HCT116 (cell line): ENCODE measurements at regions not wholly inside any gene's neighbourhood (a gene's known extent, or its start where the extent isn't known, plus 50 kb on each side); places are given as distances from the start of the nearest gene placed in this dataset.

Source experiments
- ATAC-seq: fragments of 200-7000 bp; cut with Tn5 transposase; 2 replicates; pipeline ENCODE4 v1.9.1; 2020; ENCODE audit warnings: mild to moderate bottlenecking, moderate library complexity
- BruUV-seq: library from RNA; stranded (reverse); fragments of 400-500 nt; replicated peaks from 2 replicates; lab custom pipeline; 2021; lab: Mats Ljungman, UMichigan
- CTCF ChIA-PET: fragments of 300-600 bp; sonication (Branson Sonifier 250); formaldehyde crosslinking; loops from one replicate; lab custom pipeline; 2021; ENCODE audit warnings: antibody characterized with exemption; lab: Charles Lee
- POLR2A ChIA-PET: fragments of 300-600, 350-600 bp; sonication (Branson Sonifier 250); formaldehyde crosslinking; loops from one replicate; lab custom pipeline; 2021; ENCODE audit warnings: antibody characterized with exemption; lab: Charles Lee
- RAD21 ChIA-PET, 2 experiments: fragments of 300-600 bp; sonication (Branson Sonifier 250); formaldehyde crosslinking; loops; one replicate each; lab custom pipeline; 2023; ENCODE audit warnings: low total read pairs in 2 of 2; ENCODE audit not compliant: uncharacterized antibody in 2 of 2, unreplicated experiment in 2 of 2, low non-redundant PET in 1 of 2; lab: Charles Lee
- DNase-seq: peaks from one replicate; pipeline ENCODE4 v3.0.0-alpha.2; 2010; ENCODE audit warnings: low read depth, low spot score
- H2AFZ ChIP-seq: fragments of 200-600 bp; shearing (Covaris generic), sonication (generic); 2 replicates; pipeline ENCODE4 v1.6.1; 2017; ENCODE audit warnings: low read depth, mixed run types, mixed read lengths, antibody characterized with exemption, low read length; ENCODE audit not compliant: poor library complexity, severe bottlenecking
- H3K27ac ChIP-seq: 2 replicates; pipeline ENCODE4 v1.5.1; 2012; ENCODE audit warnings: low read depth, low read length
- H3K27me3 ChIP-seq: fragments of 200-600 bp; sonication (generic); 2 replicates; pipeline ENCODE4 v1.6.1; 2016; ENCODE audit warnings: mixed run types, low read length, mixed read lengths; ENCODE audit not compliant: insufficient read depth
- H3K36me3 ChIP-seq, 2 experiments: fragments of 200-500 bp in 1 of 2; fragments of 200-600 bp in 1 of 2; sonication (Bioruptor generic) in 1 of 2; sonication (generic) in 1 of 2; 2 replicates each; pipeline versions ENCODE4 v1.5.1 to v1.6.1; 2014 to 2016; ENCODE audit warnings: low read length in 2 of 2, inconsistent platforms in 1 of 2, mixed read lengths in 1 of 2, mixed run types in 1 of 2; ENCODE audit not compliant: insufficient read depth in 2 of 2, control insufficient read depth in 1 of 2
- H3K4me1 ChIP-seq, 2 experiments: fragments of 200-600 bp in 1 of 2; sonication (generic) in 1 of 2; 2 replicates each; pipeline versions ENCODE4 v1.5.1 to v1.6.1; 2012 to 2017; ENCODE audit warnings: low read length in 2 of 2, inconsistent platforms in 1 of 2, mild to moderate bottlenecking in 1 of 2, mixed read lengths in 1 of 2, mixed run types in 1 of 2, moderate library complexity in 1 of 2; ENCODE audit not compliant: insufficient read depth in 2 of 2, control insufficient read depth in 1 of 2
- H3K4me2 ChIP-seq: fragments of 200-600 bp; sonication (generic); 2 replicates; pipeline ENCODE4 v1.6.1; 2017; ENCODE audit warnings: mixed run types, low read length, mixed read lengths
- H3K4me3 ChIP-seq, 2 experiments: fragments of 200-600 bp in 1 of 2; sonication (generic) in 1 of 2; replicated peaks in 1 of 2; 2 replicates each; pipeline ENCODE4 v1.5.1; 2011 to 2016; ENCODE audit warnings: low read length in 2 of 2, control low read depth in 1 of 2, low read depth in 1 of 2, mild to moderate bottlenecking in 1 of 2, mixed read lengths in 1 of 2, mixed run types in 1 of 2
- H3K79me2 ChIP-seq: fragments of 200-600 bp; sonication (generic); 2 replicates; pipeline ENCODE4 v1.6.1; 2017; ENCODE audit warnings: mild to moderate bottlenecking, mixed run types, low read length, moderate library complexity, mixed read lengths; ENCODE audit not compliant: insufficient read depth
- H3K9ac ChIP-seq: fragments of 200-600 bp; sonication (generic); 2 replicates; pipeline ENCODE4 v1.6.1; 2016; ENCODE audit warnings: low read length, mixed read lengths
- H3K9me2 ChIP-seq: fragments of 200-600 bp; sonication (generic), shearing (Covaris generic); 2 replicates; pipeline ENCODE4 v1.6.1; 2017; ENCODE audit warnings: mixed run types, mild to moderate bottlenecking, moderate library complexity; ENCODE audit not compliant: insufficient read depth
- H3K9me3 ChIP-seq, 2 experiments: fragments of 200-500 bp in 1 of 2; fragments of 200-600 bp in 1 of 2; sonication (Bioruptor generic) in 1 of 2; sonication (generic) in 1 of 2; 2 replicates each; pipeline ENCODE4 v1.6.1; 2014 to 2017; ENCODE audit warnings: low read length in 2 of 2, mixed read lengths in 2 of 2, inconsistent platforms in 1 of 2, low read depth in 1 of 2, mild to moderate bottlenecking in 1 of 2, mixed run types in 1 of 2, moderate library complexity in 1 of 2; ENCODE audit not compliant: control insufficient read depth in 1 of 2, insufficient read depth in 1 of 2
- H4K20me1 ChIP-seq: fragments of 200-600 bp; sonication (generic), shearing (Covaris generic); 2 replicates; pipeline ENCODE4 v1.6.1; 2017; ENCODE audit warnings: mixed run types, mild to moderate bottlenecking, moderate library complexity; ENCODE audit not compliant: insufficient read depth
- CBX3 ChIP-seq: IDR thresholded peaks from 2 replicates; pipeline ENCODE4 v1.6.1; 2012; ENCODE audit warnings: low read depth
- EGR1 ChIP-seq: IDR thresholded peaks from 2 replicates; pipeline ENCODE4 v1.6.1; 2012; ENCODE audit warnings: low read depth
- ELF1 ChIP-seq: IDR thresholded peaks from 2 replicates; pipeline ENCODE4 v1.6.1; 2012; ENCODE audit warnings: low read depth, borderline replicate concordance
- EZH2 ChIP-seq: fragments of 200-600 bp; sonication (generic); IDR thresholded peaks from 2 replicates; pipeline ENCODE4 v1.6.1; 2017; ENCODE audit warnings: antibody characterized with exemption, mixed run types
- EZH2phosphoT487 ChIP-seq: fragments of 200-600 bp; IDR thresholded peaks from 2 replicates; pipeline ENCODE4 v1.6.1; 2018; ENCODE audit warnings: antibody characterized with exemption, borderline replicate concordance
- FOSL1 ChIP-seq: IDR thresholded peaks from 2 replicates; pipeline ENCODE4 v1.6.1; 2012; ENCODE audit warnings: low read depth
- JUND ChIP-seq: IDR thresholded peaks from 2 replicates; pipeline ENCODE4 v1.6.1; 2012
- POLR2A ChIP-seq: IDR thresholded peaks from 2 replicates; pipeline ENCODE4 v1.7.0; 2011; ENCODE audit warnings: borderline replicate concordance; ENCODE audit not compliant: insufficient read depth, insufficient read length; ENCODE audit errors: extremely low read depth
- POLR2AphosphoS5 ChIP-seq: IDR thresholded peaks from 2 replicates; pipeline ENCODE4 v1.6.1; 2011; ENCODE audit warnings: mild to moderate bottlenecking, low read depth, low read length, moderate library complexity
- RAD21 ChIP-seq: IDR thresholded peaks from 2 replicates; pipeline ENCODE4 v1.6.1; 2012; ENCODE audit warnings: low read depth, mild to moderate bottlenecking
- SIN3A ChIP-seq: IDR thresholded peaks from 2 replicates; pipeline ENCODE4 v1.6.1; 2012; ENCODE audit warnings: low read depth
- SP1 ChIP-seq: IDR thresholded peaks from 2 replicates; pipeline ENCODE4 v1.6.1; 2012; ENCODE audit warnings: low read depth
- SRF ChIP-seq: IDR thresholded peaks from 2 replicates; pipeline ENCODE4 v1.6.1; 2012; ENCODE audit warnings: low read depth
- TCF7L2 ChIP-seq: IDR thresholded peaks from 2 replicates; pipeline ENCODE4 v1.7.0; 2011; ENCODE audit warnings: borderline replicate concordance, inconsistent platforms; ENCODE audit not compliant: insufficient read depth, insufficient read length; ENCODE audit errors: extremely low read depth
- YY1 ChIP-seq: IDR thresholded peaks from 2 replicates; pipeline ENCODE4 v1.6.1; 2011; ENCODE audit warnings: low read length, low read depth, moderate library complexity, mild to moderate bottlenecking; ENCODE audit not compliant: insufficient replicate concordance; ENCODE audit errors: extremely low read depth
- ZFX ChIP-seq: fragments of 450-650 bp; IDR thresholded peaks from 2 replicates; pipeline ENCODE4 v1.6.1; 2017
- ZNF274 ChIP-seq: fragments of 200-500 bp; sonication (Bioruptor generic); IDR thresholded peaks from 2 replicates; pipeline ENCODE4 v1.6.1; 2014; ENCODE audit warnings: mild to moderate bottlenecking, low read depth, low read length, inconsistent platforms
- intact Hi-C: fragments of 100-400 bp; cut with micrococcal nuclease; formaldehyde crosslinking; loops from 2 replicates; pipeline ENCODE4 v1.10.0; 2022
- TF ChIP-seq, protein P1 (sequence below), 3 experiments: fragments of 200-600 bp in 1 of 3; sonication (generic) in 1 of 3; IDR thresholded peaks in 2 of 3; conservative IDR thresholded peaks in 1 of 3; 2 replicates each; pipeline ENCODE4 v1.5.1; 2012 to 2017; ENCODE audit warnings: low read depth in 2 of 3, low read length in 2 of 3, antibody characterized with exemption in 1 of 3, borderline replicate concordance in 1 of 3, control low read depth in 1 of 3, mild to moderate bottlenecking in 1 of 3, mixed read lengths in 1 of 3, mixed run types in 1 of 3, moderate library complexity in 1 of 3; ENCODE audit not compliant: insufficient read depth in 1 of 3
- TF ChIP-seq, protein P2 (sequence below): IDR thresholded peaks from 2 replicates; pipeline ENCODE4 v1.6.1; 2012
- TF ChIP-seq, protein P3 (sequence below): IDR thresholded peaks from 2 replicates; pipeline ENCODE4 v1.6.1; 2011; ENCODE audit warnings: mild to moderate bottlenecking, low read length, moderate library complexity; ENCODE audit not compliant: insufficient replicate concordance; ENCODE audit errors: extremely low read depth

DNA sequence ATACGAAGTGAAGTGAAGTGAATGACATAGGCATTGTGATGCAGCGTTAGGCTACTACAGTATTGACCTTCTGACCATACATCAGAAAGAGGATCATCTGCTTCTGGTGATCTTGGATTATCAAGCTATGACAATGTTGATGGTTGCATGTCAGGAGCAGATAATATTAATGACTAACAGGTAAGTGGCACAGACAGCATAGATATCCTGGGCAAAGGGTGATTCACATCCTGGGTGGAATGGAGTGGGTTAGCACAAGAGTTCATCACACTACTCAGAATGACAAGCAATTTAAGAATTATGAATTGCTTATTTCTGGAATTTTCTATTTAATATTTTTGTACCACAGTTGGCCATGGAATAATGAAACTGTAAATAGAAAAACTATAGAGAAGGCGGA is 397.9 kb upstream of the ATP2B1 start:
- Histone ChIP-seq H3K4me2 (no peak overlapping the region), H3K9me2 (no peaks in the 10 kb centered on the region), H3K36me3 (no peaks in the 10 kb centered on the region), H3K79me2 (no peaks in the 10 kb centered on the region), H3K4me3 (no peak overlapping the region), H4K20me1 (no peaks in the 10 kb centered on the region; the same call in 1 of the 2 replicates), H3K27ac (no peak overlapping the region), H3K9me3 (no peaks in the 10 kb centered on the region), H2AFZ (no peak overlapping the region), H3K4me1 (no peaks in the 10 kb centered on the region), H3K9ac (no peak overlapping the region), H3K27me3 (no peaks in the 10 kb centered on the region)
- ChIA-PET RAD21 (no interaction called here), POLR2A (no interaction called here), CTCF (no interaction called here)
- TF ChIP-seq JUND, result no peak
- no peak for TF ChIP-seq POLR2A
- TF ChIP-seq SP1, result no peak
- no peak for TF ChIP-seq ZFX
- TF ChIP-seq, protein P1, sequence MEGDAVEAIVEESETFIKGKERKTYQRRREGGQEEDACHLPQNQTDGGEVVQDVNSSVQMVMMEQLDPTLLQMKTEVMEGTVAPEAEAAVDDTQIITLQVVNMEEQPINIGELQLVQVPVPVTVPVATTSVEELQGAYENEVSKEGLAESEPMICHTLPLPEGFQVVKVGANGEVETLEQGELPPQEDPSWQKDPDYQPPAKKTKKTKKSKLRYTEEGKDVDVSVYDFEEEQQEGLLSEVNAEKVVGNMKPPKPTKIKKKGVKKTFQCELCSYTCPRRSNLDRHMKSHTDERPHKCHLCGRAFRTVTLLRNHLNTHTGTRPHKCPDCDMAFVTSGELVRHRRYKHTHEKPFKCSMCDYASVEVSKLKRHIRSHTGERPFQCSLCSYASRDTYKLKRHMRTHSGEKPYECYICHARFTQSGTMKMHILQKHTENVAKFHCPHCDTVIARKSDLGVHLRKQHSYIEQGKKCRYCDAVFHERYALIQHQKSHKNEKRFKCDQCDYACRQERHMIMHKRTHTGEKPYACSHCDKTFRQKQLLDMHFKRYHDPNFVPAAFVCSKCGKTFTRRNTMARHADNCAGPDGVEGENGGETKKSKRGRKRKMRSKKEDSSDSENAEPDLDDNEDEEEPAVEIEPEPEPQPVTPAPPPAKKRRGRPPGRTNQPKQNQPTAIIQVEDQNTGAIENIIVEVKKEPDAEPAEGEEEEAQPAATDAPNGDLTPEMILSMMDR (IDR thresholded peaks at IDR 0.05 in 2 of 3, conservative IDR thresholded peaks at IDR 0.05 in 1 of 3; ENCODE audit: borderline replicate concordance in 1 of 3, insufficient read depth in 1 of 3, low read depth in 2 of 3, low read length in 2 of 3), result no peak
- no peak for TF ChIP-seq SRF
- TF ChIP-seq EGR1, result no peak
- TF ChIP-seq ZNF274, result no peak
- no peak for TF ChIP-seq CBX3
- TF ChIP-seq RAD21, result no peak
- TF ChIP-seq FOSL1, result no peak
- TF ChIP-seq EZH2, result no peak
- TF ChIP-seq, protein P2, sequence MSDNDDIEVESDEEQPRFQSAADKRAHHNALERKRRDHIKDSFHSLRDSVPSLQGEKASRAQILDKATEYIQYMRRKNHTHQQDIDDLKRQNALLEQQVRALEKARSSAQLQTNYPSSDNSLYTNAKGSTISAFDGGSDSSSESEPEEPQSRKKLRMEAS, result no peak
- TF ChIP-seq POLR2AphosphoS5, result no peak
- no peak for TF ChIP-seq SIN3A
- no peak for TF ChIP-seq TCF7L2
- TF ChIP-seq, protein P3, sequence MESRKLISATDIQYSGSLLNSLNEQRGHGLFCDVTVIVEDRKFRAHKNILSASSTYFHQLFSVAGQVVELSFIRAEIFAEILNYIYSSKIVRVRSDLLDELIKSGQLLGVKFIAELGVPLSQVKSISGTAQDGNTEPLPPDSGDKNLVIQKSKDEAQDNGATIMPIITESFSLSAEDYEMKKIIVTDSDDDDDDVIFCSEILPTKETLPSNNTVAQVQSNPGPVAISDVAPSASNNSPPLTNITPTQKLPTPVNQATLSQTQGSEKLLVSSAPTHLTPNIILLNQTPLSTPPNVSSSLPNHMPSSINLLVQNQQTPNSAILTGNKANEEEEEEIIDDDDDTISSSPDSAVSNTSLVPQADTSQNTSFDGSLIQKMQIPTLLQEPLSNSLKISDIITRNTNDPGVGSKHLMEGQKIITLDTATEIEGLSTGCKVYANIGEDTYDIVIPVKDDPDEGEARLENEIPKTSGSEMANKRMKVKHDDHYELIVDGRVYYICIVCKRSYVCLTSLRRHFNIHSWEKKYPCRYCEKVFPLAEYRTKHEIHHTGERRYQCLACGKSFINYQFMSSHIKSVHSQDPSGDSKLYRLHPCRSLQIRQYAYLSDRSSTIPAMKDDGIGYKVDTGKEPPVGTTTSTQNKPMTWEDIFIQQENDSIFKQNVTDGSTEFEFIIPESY, result no peak
- TF ChIP-seq YY1, result no peak
- TF ChIP-seq EZH2phosphoT487, result no peak
- TF ChIP-seq ELF1, result no peak
- ATAC-seq (no peak), DNase-seq (no peak)
- BruUV-seq, result no TSS peak
- intact Hi-C loops, result no loop called here
